DMS153 (cell line): ENCODE measurements at regions not wholly inside any gene's neighbourhood (a gene's known extent, or its start where the extent isn't known, plus 50 kb on each side); places are given as distances from the start of the nearest gene placed in this dataset.

Source experiments
- DNase-seq: peaks from one replicate; lab custom pipeline; 2025; lab: John Stamatoyannopoulos, UW

GRCh38 chr11:92762121-92762540 is 207.3 kb upstream of the MTNR1B start:
- DNase-seq = no peak

GRCh38 chr11:92763336-92763735 is 206.1 kb upstream of the MTNR1B start:
- DNase-seq = no peak

DNA sequence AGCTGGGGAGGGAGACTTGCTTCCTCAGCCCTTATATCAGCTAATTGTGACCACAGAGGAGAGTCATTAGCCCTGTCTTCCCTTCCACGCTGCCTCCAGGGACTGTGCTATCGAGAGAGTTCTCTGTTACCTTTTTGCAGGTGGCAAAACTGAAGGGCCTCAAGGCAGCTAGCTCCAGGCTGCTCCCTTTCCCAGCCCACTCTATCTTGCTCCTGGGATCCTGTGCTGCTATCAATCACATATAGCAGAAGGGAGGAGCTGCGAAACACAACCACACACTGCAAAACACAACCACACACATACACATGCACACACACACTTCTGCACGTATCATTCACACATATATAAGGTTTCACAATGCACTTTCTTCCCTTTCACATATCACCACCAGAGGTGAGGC is 205.3 kb upstream of the MTNR1B start:
- DNase-seq = no peak

DNA sequence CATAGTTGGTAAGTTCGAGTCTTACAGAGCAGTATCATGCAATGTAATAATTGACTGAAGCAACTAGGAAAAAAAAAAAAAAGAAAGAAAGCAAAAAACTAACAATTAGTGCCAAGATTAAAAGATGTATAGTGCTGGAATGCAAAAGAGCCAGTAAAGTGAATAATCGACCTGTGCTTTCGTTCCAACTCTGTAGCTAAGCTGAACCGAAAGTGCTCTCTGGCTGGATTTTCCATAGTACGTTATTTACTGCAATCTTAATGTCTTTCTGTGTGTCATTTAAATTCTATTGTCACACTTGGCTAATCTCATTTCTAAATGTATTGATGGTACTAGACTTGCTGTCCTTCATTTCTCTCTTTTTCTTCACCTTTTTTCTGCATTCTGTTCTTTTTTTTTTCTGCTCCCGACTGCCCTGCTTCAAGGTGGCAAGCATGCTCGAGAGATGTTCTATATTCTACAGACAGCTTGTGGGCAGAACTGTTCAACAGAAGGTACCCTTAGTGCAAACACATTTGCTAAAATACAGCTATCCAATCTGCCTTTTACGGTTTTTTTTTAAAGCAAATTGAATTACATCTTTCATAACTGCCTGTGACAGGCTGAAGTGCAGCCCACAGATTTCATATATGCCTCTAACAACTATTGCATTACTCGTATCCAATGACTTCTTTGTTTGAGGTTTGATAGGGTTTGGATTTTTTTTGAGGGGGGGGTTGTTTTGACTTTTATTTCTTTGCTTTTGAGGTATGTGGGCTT is 204.2 kb upstream of the MTNR1B start:
- no peak for DNase-seq

GRCh38 chr11:92765965-92766371 is 203.5 kb upstream of the MTNR1B start:
- peak; percentile 55 for DNase-seq

- no peak for DNase-seq
Observed at GRCh38 chr11:92766698-92767097, 202.8 kb upstream of the MTNR1B start.

DNA sequence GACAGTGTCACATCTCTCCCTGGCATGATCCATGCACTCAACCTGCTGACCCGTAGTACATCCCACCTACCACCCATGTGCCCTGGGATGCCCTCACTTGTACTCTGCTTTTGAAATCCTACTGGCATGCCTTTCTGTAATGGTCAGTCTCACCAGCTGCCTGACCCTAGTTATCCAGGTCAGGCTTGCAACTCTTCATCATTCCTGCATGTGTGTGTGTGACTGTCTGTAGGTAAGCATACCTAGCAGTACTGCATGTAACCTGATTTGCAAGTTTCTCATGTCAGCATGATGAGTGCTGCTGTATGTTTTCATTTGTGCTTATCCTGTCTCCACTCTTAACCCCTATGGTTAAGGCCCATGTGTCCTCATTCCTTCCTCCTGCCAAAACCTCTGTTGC is 202.0 kb upstream of the MTNR1B start:
- DNase-seq = no peak

GRCh38 chr11:92768121-92768840 is 201.2 kb upstream of the MTNR1B start:
- DNase-seq = no peak

DNA sequence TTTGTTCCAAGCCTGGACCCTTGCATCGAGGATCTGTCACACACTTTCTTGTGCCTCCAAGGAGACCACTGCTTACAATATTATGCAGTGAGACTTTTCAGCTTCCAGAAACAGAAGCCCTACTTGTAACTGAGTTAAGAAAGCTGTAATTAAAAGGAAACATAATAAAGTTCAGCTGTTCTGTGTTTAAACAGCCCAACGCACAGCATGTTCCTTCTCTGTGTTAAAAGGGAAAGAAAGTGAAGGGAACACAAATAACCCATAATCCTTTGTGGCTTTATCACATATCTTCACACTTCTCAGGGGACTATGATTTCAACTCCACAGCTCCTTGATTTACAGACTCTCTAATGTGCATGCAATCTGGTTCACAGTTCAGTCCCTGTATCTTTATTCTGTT is 200.3 kb upstream of the MTNR1B start:
- DNase-seq = no peak

- no peak for DNase-seq
Observed at GRCh38 chr11:92770419-92770818, 199.0 kb upstream of the MTNR1B start.

DNA sequence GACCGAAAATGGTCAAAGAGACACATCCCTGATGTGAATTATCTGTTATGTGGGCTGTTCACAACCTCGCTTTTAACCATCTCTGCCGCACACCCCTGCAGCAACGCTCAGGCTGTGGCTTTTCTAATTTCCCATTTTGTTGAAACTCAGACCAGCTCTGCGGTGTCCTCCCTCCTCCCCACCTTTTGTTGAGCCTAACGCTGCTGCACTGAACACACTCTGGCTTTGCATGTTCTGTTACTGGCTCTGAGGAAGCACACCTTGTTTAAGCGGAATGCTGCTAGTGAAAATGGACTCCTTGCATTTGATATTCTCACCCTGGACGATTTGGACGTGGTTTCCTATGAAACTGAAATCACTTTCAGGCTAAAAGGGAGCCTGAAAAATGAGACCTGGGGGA is 198.5 kb upstream of the MTNR1B start:
- no peak for DNase-seq

- DNase-seq = no peak
Observed at GRCh38 chr11:92771701-92772100, 197.8 kb upstream of the MTNR1B start.

DNA sequence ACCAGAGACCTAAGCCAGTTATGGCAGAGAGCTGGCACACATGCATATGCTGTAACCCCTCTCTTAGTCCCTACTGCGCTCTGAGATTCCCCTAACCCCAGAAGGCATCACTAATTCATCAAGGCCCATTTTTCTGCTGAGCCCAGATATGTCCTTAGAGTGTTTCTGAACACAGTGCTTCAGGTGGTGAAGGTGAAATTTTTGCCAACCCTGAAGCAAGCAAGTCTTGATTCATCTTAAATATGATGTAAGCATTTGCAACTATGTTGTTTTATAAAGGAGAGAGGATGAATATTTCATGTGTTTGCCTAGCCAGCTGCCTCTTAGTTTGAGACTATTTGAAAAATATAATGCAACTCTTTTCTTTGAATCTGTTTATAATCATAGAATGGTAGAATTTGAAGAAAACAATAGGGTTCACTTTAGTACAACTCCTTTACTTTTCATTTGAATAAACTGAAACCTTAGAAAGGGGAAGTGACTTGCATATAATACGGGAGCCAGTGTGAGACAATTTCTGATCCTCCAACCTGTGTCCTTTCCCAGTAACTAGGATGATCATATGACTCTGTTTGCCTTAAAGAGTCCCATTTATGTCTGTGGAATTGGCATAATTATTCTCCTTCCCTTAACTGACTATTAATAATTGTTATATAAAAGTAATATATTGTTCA is 194.3 kb upstream of the MTNR1B start:
- no peak for DNase-seq

DNA sequence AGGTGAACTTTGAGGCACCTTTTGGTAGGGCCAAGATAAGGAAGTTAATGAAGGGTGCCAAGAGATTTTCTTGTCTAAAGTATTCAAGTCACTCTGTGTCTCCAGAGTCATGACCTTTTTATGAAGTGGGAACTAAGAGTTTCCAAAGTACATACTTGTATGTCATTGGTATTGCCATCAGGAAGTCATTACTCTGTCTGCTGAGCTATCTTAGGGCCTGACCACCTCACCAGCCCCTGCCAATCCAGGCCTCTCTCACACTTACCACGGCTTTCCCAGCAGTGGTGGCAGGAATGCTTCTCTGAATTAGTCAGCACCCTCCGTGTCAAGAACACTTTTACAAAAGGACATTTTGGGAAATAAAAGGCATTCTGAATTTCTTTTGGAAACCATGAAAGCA is 192.8 kb upstream of the MTNR1B start:
- no peak for DNase-seq

DNA sequence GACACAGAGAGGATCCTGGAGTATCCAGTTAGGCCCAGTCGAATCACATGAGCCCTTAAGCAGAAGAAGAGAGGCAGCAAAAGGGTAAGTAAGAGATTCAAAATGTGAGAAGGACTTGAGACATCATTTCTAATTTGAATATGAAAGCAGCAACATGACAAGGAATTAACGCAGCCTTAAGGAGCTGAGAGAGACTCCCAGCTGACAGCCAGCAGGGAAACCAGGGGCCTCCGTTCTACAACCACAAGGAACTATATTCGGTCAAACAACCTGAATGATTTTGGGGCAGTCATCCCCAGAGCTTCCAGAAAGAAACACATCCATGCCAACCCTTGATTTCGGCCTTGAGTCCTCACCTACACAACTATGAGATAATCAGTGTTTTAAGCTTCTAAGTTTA is 189.7 kb upstream of the MTNR1B start:
- DNase-seq = no peak

- no peak for DNase-seq
Observed at GRCh38 chr11:92781151-92781550, 188.3 kb upstream of the MTNR1B start.

GRCh38 chr11:92782806-92783205 is 186.6 kb upstream of the MTNR1B start:
- DNase-seq = no peak

- no peak for DNase-seq
Observed at GRCh38 chr11:92784331-92784730, 185.1 kb upstream of the MTNR1B start.

GRCh38 chr11:92787638-92788037 is 181.8 kb upstream of the MTNR1B start:
- no peak for DNase-seq

DNA sequence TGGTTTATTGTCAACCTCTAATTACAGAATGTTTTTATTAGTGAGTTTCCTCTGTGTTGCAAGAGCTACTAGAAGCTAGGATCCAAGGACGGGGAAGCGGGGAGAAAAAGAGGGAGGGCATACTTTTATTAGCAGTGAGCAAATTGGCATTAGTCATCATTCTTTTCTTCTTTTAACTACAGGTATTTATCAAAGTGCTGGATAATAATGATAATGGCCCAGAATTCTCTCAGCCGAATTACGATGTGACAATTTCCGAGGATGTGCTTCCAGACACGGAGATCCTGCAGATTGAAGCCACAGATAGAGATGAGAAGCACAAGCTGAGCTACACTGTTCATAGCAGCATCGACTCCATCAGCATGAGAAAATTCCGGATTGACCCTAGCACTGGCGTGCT is 179.7 kb upstream of the MTNR1B start:
- DNase-seq = no peak

DNA sequence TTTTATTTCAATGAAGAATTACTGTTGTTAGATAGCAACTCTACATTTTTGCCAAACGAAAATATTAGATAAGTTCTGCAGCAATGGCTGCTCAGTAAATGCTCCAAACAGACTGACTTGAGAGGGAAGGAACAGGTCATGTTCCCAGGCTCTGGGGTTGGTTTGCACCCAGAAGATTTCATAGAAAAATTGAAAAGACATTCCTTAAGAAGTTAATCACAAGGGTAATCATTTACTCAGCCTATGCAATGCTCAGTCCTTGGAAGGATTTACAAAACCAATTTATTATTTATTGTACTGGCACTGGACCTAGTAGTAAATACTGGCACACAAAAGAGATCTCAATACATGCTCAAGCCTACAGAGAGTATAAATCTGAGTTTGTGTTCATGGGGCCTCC is 179.1 kb upstream of the MTNR1B start:
- no peak for DNase-seq

DNA sequence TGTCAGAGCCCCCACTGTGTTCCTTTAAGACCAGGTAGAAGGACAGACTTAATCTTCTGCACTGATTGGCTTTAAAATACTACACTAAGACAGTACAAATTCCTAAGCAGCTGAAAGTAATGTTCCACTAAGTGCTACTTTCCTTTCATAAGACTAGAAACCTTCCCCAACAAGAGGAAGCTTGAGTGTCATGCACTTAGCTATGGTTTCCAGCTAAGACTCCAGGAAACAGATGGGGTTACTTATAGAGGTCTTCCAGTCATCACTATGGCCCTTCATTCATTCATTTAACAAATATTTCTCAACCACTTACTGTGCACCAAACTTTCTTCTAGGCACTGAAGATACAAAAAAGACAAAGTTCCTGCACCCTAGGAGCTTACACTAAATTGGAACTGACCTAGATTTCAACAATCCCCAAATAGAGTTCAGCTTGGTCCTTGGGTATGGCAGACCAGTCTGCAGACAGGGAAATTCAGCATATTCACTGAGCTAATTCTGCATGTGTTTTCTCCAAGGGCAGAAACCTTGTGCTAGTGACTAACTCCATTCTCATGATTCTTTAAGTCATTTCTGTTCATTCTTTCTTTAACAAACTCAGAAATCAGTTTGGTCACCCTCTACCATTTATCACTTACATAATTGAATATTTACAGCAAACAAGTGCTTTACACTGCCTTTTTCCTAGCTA is 178.4 kb upstream of the MTNR1B start:
- DNase-seq = no peak

DNA sequence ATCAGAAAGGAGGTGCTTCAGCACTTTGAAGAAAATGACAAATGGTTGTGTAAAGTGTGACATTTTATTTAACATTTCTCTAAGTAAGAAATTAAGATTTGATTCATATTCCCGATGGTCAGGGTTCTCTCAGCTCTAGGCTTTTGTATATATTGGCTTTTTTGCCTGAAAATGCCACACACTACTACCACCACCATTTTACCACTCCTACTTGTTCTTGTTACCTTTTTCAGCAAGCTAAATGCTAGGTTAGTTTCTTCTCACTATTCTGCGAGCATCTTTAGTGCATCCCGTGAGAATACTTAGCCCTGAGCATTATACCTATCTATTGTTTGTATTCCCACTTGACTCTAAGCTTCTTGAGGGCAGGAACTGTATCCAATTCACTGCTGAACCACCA is 177.6 kb upstream of the MTNR1B start:
- no peak for DNase-seq
